ENCODE measurements at regions not wholly inside any gene's neighbourhood (a gene's known extent, or its start where the extent isn't known, plus 50 kb on each side); places are given as distances from the start of the nearest gene placed in this dataset.

GRCh38 chr15:97199393-97200051, 761.0 kb upstream of the ARRDC4 start:
- TF ChIP-seq POLR2A (IDR thresholded peaks at IDR 0.05) (no peak), CTCF (IDR thresholded peaks at IDR 0.05) (no peak)

Measured in heart left ventricle (tissue), 13 donors.